KMS-11 (cell line): ENCODE measurements at regions not wholly inside any gene's neighbourhood (a gene's known extent, or its start where the extent isn't known, plus 50 kb on each side); places are given as distances from the start of the nearest gene placed in this dataset.

Source experiments
- H2AFZ ChIP-seq: fragments of 200-600 bp; sonication (generic); 2 replicates; pipeline ENCODE4 v1.6.1; 2016; ENCODE audit warnings: antibody characterized with exemption, mixed run types, low read depth
- H3K27ac ChIP-seq: fragments of 200-600 bp; sonication (generic); 2 replicates; pipeline ENCODE4 v1.6.1; 2016; ENCODE audit warnings: mild to moderate bottlenecking, mixed run types
- H3K27me3 ChIP-seq: fragments of 200-600 bp; sonication (generic); 2 replicates; pipeline ENCODE4 v1.6.1; 2017; ENCODE audit warnings: mild to moderate bottlenecking, low read depth, mixed run types, moderate library complexity; ENCODE audit not compliant: insufficient read depth
- H3K36me3 ChIP-seq: fragments of 200-600 bp; sonication (generic); 2 replicates; pipeline ENCODE4 v1.6.1; 2017; ENCODE audit warnings: mild to moderate bottlenecking, mixed run types; ENCODE audit not compliant: insufficient read depth
- H3K4me1 ChIP-seq: fragments of 200-600 bp; sonication (generic); 2 replicates; pipeline ENCODE4 v1.6.1; 2016; ENCODE audit warnings: mild to moderate bottlenecking, low read depth, mixed run types; ENCODE audit not compliant: poor library complexity, severe bottlenecking
- H3K4me2 ChIP-seq: fragments of 200-600 bp; sonication (generic); 2 replicates; pipeline ENCODE4 v1.7.0; 2016; ENCODE audit warnings: mild to moderate bottlenecking, mixed run types
- H3K4me3 ChIP-seq: fragments of 200-600 bp; sonication (generic); IDR thresholded peaks from 2 replicates; pipeline ENCODE4 v1.6.1; 2017; ENCODE audit warnings: low read depth, low read length, mixed read lengths; ENCODE audit not compliant: insufficient read depth
- H3K79me2 ChIP-seq: fragments of 200-600 bp; sonication (generic); 2 replicates; pipeline ENCODE4 v1.6.1; 2016; ENCODE audit warnings: low read depth, mixed run types; ENCODE audit not compliant: insufficient read depth
- H3K9ac ChIP-seq: fragments of 200-600 bp; sonication (generic); 2 replicates; pipeline ENCODE4 v1.6.1; 2016; ENCODE audit warnings: mild to moderate bottlenecking, mixed run types
- H4K20me1 ChIP-seq: fragments of 200-600 bp; sonication (generic); 2 replicates; pipeline ENCODE4 v1.6.1; 2016; ENCODE audit warnings: mild to moderate bottlenecking, mixed run types; ENCODE audit not compliant: insufficient read depth
- TF ChIP-seq, protein P1 (sequence below): fragments of 200-600 bp; sonication (generic); conservative IDR thresholded peaks from 2 replicates; pipeline ENCODE4 v1.6.1; 2017; ENCODE audit warnings: low read depth, mild to moderate bottlenecking, antibody characterized with exemption, low read length, moderate library complexity, mixed read lengths

DNA sequence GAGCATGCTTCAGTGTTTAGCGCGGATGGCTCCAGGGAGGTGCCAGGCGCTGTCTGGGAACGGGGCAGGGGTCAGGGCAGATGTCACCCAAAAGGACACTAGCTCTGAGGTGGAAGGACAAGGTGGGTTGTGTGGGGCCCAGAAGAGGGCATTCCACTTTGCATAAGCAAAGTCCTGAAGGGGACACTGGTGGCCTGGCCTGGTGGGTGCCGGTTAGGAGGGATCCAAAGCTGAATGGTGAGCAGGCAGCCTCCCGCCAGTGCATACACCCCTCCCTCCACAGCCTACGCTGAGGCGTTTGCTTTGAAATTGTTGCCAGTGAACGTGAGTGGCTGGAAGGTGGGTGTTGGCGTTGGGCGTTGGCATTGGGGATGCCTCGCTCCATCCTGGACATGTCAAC is 192.1 kb downstream of the BMP7 start:
- Histone ChIP-seq H4K20me1 (no peaks in the 10 kb centered on the region), H3K79me2 (no peaks in the 10 kb centered on the region), H3K9ac (no peak overlapping the region), H3K4me2 (no peak overlapping the region), H3K4me3 (no peak overlapping the region), H3K36me3 (no peaks in the 10 kb centered on the region), H3K27me3 (no peaks in the 10 kb centered on the region), H3K27ac (no peak overlapping the region), H3K4me1 (no peaks in the 10 kb centered on the region), H2AFZ (no peak overlapping the region)
- TF ChIP-seq, protein P1, sequence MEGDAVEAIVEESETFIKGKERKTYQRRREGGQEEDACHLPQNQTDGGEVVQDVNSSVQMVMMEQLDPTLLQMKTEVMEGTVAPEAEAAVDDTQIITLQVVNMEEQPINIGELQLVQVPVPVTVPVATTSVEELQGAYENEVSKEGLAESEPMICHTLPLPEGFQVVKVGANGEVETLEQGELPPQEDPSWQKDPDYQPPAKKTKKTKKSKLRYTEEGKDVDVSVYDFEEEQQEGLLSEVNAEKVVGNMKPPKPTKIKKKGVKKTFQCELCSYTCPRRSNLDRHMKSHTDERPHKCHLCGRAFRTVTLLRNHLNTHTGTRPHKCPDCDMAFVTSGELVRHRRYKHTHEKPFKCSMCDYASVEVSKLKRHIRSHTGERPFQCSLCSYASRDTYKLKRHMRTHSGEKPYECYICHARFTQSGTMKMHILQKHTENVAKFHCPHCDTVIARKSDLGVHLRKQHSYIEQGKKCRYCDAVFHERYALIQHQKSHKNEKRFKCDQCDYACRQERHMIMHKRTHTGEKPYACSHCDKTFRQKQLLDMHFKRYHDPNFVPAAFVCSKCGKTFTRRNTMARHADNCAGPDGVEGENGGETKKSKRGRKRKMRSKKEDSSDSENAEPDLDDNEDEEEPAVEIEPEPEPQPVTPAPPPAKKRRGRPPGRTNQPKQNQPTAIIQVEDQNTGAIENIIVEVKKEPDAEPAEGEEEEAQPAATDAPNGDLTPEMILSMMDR = no peak

DNA sequence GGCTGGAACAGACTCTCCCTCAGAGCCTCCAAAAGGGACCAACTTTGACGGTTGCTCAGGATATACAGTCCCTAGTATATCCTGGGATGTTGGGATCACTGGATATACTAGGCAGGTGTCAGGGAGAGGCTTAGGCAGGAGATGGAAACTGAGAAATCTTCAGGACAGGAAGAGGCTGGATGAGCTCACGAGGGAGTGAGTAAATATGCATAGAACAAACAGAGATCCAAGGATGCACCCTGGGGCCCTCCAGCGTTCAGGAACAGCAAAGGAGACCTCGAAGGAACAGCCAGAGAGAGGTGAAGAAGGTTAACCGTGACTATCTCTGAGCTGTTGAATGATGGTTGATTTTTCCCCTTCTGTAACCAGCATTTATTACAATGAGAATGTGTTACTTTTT is 191.3 kb downstream of the BMP7 start:
- H3K4me1 ChIP-seq = no peaks in the 10 kb centered on the region
- H3K4me2 ChIP-seq = no peak overlapping the region
- H3K36me3 ChIP-seq = no peaks in the 10 kb centered on the region
- H3K27ac ChIP-seq = no peak overlapping the region
- no peaks in the 10 kb centered on the region for H3K79me2 ChIP-seq
- TF ChIP-seq, protein P1 = no peak
- H3K9ac ChIP-seq = no peak overlapping the region
- H3K27me3 ChIP-seq = no peaks in the 10 kb centered on the region; the same call in 1 of the 2 replicates
- H3K4me3 ChIP-seq = no peak overlapping the region
- H4K20me1 ChIP-seq = no peaks in the 10 kb centered on the region
- H2AFZ ChIP-seq = no peak overlapping the region

DNA sequence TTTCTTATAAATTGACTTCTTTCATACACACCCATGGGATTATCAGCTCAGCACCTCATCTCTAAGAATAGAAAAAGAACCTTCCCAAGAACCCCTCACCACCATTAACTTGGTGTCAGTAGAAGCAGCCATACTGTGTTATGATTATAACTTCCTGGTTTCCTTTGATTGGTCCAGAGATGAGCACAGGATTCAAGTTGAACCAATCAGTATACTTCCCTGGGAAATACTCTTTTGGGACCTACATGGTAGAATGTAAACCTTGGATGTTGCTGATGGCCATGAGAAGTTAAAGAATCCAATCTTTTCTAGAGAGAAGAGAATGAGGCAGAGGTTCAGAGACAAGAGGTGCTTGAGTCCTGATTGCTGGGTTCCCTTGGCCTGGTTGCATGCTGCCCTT is 190.8 kb downstream of the BMP7 start:
- Histone ChIP-seq H3K79me2 (no peaks in the 10 kb centered on the region), H3K27ac (no peak overlapping the region), H2AFZ (no peak overlapping the region), H3K4me3 (no peak overlapping the region), H3K27me3 (no peaks in the 10 kb centered on the region; the same call in 1 of the 2 replicates), H3K9ac (no peak overlapping the region), H3K36me3 (no peaks in the 10 kb centered on the region), H4K20me1 (no peaks in the 10 kb centered on the region), H3K4me1 (no peaks in the 10 kb centered on the region), H3K4me2 (no peak overlapping the region)
- TF ChIP-seq, protein P1 = no peak

DNA sequence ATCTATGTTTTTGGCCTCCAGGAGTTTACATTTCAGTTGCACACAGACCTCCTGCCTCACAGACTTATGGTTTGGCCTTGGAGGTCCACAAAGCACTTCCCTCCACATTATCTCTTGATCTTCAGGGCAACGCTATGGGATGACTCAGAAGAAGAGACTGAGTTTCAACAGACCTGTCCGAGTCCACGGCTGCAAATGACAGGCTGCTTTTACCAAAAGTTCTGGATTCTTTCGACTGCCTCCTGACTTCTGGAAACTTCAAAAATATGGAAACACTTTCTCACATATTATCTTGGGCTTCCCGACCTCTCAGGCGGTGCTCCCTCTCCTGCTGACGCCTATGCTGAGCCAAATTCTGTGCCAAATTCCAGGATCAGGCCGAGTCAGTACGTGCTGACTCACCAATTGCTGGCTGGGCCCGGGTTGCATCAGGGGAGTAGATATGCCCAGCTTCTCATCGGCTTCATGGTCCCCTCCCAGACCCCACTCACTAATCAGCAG is 190.2 kb downstream of the BMP7 start:
- Histone ChIP-seq H3K4me3 (no peak overlapping the region), H2AFZ (no peak overlapping the region), H3K27me3 (no peaks in the 10 kb centered on the region; the same call in 1 of the 2 replicates), H3K79me2 (no peaks in the 10 kb centered on the region), H3K27ac (no peak overlapping the region), H3K4me2 (no peak overlapping the region), H3K36me3 (no peaks in the 10 kb centered on the region), H3K9ac (no peak overlapping the region), H3K4me1 (no peaks in the 10 kb centered on the region), H4K20me1 (no peaks in the 10 kb centered on the region)
- TF ChIP-seq, protein P1 = no peak
